Left forelimb (tissue), 1 donor: ENCODE measurements at regions not wholly inside any gene's neighbourhood (a gene's known extent, or its start where the extent isn't known, plus 50 kb on each side); places are given as distances from the start of the nearest gene placed in this dataset.
A peak's percentile ranks its signal among the peaks of the same experiment; 100 is the strongest.
"Not testable (repeated sequence)": the region's sequence is repeated elsewhere in the genome, so short reads cannot be mapped to it uniquely, and the experiment has no call there.

Experiments used
- DNase-seq: peaks from one replicate; pipeline ENCODE4 v3.0.0-alpha.2; 2018; ENCODE audit warnings: low spot score

DNA sequence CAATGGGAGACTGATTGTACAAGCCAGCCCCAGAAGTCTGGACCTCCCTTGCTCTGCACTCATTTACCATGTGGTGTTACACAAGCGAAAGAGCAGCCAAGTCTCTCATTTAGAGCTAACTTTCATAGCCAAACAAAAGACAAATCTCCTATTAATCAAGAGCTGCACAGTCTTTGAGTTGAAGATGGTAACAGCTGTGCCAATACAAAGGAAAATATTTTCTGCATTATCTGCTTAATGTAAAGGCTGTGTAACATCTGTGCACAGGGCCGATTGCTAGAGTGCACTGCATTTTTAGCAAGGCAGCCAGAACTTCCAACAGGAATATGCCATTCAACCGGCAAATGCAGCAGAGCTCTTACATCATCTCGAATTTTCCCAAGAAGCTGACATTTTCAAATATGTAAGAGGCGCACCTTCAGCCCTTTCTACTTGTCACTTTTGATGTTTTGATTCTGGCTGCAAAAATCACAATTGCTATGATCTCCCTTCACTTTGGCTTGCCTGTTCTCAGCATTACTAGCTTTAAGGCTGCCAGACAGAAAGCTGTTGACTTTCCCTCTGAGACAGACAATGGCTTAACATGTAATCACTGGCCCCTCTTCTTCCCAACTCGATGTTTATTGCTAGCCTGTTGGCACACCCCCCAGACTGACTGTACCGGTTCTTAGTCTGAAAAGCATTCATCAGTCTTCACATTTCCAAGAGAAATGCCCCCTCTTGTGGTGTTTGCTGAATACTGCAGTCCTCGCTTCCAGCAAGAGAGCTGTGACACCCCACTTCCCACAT lies 96.9 kb upstream of the TANK start:
- DNase-seq: peak; percentile 78

DNA sequence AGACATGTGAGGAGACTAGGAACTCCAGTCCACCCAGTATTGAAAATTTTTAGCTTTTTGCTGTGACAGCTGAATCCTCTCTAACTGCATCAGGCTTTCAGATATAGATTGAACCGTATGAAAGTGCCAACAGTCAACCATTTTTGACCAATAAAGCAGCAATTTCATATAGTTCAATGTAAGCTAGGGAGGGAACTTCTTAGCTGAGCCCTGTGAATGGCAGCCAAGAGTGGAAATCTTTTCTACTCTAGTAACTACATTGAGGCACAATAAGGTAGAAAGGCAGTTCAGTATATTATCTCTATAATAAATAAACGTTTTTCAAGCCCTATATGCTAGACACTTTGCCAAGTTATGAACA lies 96.3 kb upstream of the TANK start:
- no peak for DNase-seq

- no peak for DNase-seq
Observed at GRCh38 chr2:161067846-161068350, 92.3 kb upstream of the TANK start.

DNA sequence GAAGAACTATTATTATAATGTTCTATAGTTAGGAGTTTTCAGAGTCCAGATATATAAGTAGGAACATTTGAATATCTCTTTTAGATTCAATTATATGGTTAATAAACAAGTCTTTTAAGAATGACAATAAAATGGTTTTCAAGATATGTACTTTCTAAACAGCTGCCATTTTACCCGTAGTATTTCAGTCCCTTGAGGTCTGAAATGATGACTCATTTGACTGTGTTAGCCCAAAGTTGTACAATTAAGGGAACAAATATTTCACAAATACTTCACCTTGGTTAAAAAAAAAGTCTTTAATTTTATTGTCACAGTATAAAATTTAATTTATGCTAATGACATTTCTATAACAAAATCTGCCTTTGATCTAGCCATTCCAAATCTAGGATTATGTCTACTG lies 91.6 kb upstream of the TANK start:
- DNase-seq: no peak

GRCh38 chr2:161070693-161071479 lies 89.3 kb upstream of the TANK start:
- DNase-seq: no peak

- not testable (repeated sequence) for DNase-seq
Observed at GRCh38 chr2:161072436-161072835, 87.8 kb upstream of the TANK start.

DNA sequence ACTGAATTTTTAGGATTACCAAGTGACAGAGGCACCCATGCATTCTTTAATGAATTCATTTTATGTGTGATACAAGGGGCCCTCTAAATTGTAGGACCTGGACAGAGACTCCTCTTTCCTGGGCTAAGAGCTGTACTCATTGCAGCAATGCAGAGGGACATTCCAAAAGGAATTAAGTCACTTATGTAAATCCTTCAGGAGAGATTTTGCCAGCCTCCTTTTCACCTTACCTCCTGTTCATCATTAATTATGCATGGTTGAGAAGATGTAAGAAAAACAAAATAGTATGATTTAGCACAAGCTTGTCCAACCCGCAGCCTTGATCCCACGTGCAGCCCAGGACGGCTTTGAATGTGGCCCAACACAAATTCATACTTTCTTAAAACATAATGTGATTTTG lies 84.5 kb upstream of the TANK start:
- no peak for DNase-seq

- no peak for DNase-seq
Observed at GRCh38 chr2:161076936-161077335, 83.3 kb upstream of the TANK start.

- DNase-seq: no peak
Observed at GRCh38 chr2:161077367-161078210, 82.6 kb upstream of the TANK start.

- no peak for DNase-seq
Observed at GRCh38 chr2:161078211-161078539, 82.1 kb upstream of the TANK start.

- no peak for DNase-seq
Observed at GRCh38 chr2:161085149-161085548, 75.1 kb upstream of the TANK start.

DNA sequence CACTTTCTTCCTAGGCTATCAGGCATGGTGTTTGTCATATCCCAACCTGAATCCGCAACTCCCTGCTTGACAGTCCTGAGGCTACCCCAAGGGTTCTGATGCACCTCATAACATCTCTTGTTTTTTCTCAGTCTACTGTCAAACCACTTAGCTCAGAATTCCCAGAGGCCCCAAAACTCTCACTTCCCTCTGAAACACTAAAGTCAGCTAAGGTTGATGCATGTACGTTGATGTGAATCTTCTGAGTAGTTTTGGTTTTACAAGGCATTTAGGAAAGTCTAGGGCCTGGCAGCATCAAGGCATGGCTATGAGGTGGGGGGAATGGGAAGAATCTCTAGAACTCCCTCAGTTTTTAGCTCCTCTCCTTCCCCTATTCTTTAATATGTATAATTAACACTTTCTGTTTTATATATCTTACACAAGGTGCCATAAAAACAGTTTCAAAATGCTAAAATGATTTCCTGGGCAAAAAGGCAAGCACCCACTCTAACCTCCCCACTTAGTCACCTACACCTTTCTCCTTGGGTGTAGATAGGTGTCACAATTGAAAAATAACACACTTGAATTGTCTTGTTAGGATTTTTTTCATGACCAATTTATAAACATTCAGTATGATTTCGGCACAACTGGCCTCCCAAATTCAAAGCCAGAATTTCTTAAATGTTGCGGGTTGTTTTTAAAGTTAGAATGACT lies 71.4 kb upstream of the TANK start:
- DNase-seq: no peak

GRCh38 chr2:161090411-161090810 lies 69.8 kb upstream of the TANK start:
- no peak for DNase-seq

DNA sequence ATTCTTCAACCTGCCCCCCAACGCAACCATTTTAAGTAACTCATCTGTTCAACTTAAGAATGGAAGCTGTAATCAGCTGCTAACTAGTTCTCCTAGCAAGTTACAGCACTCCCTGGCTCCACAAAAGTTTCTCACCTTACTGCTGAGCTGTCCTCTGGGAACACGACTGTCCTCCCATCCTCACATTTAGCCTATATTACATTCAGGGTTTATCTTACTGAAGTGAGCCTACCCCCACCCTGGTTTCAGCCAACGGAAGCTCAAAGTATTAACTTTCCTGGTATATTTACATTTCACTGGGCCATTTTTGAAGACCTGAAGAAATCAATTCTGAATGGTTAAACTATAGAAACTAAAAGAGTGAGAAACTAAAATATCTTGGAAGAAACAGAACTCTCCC lies 64.9 kb upstream of the TANK start:
- no peak for DNase-seq

- DNase-seq: no peak
Observed at GRCh38 chr2:161096336-161096735, 63.9 kb upstream of the TANK start.

DNA sequence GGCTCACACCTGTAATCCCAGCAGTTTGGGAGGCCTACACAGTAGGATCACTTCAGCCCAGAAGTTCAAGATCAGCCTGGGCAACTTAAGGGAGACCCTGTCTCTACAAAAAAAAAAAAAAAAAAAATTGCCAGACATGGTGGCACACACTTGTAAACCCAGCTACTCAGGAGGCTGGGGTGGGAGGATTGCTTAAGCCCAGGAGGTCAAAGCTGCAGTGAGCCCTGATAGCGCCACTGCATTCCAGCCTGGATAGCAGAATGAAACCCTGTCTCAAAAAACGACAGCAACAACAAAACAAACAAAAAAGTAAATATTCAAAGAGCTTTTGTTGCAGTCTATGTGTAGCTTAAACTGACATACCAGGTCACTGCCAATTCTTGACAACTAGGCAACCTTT lies 63.1 kb upstream of the TANK start:
- no peak for DNase-seq

DNA sequence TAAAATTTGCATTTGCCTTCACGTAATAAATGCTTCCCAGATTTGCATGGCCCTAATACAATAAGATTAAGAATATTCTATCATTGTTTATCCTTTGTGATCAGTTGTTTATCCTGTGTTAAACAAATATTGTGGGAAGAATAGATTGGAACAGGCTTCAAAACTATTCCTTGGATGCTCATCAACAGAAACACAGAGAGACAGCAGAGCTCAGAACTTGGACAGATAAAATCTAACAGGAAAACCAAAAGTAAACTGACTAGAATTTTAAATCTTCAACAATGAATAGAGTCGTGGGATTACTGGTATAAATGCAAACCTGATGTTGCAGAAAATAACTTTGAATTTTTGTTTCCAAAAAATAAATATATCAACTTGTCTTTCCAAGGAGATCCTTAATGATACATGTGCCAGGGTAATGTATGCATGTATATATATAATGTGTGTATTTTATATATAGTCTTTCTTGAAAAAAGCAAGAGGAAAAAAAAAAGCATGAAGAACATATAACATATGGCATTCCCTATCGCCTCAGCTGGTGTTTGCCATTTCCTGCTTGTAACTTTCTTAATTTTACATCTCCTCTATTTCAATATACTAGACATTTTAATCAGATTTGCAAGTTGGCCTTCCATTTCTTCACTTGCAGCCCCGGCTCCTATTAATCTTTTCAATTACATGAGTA lies 59.9 kb upstream of the TANK start:
- DNase-seq: no peak

DNA sequence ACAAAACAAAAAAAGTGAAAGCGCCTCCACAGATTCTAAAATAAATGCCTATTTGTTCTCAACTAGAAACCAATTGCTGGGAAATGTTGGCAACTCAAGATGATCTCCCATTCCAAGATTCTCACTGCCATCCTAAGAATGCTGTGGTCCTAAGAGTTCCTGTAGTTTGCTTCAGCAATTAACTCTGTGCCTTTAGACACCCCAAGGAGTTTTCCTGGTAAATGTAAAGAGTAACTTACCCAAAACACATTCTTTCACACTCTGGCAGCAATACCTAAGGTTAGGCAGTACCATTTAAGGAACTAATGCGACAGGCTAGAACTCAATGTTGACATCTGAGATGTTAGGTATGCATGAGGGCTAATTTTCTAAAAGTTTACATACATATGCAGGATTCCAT lies 58.8 kb upstream of the TANK start:
- no peak for DNase-seq

DNA sequence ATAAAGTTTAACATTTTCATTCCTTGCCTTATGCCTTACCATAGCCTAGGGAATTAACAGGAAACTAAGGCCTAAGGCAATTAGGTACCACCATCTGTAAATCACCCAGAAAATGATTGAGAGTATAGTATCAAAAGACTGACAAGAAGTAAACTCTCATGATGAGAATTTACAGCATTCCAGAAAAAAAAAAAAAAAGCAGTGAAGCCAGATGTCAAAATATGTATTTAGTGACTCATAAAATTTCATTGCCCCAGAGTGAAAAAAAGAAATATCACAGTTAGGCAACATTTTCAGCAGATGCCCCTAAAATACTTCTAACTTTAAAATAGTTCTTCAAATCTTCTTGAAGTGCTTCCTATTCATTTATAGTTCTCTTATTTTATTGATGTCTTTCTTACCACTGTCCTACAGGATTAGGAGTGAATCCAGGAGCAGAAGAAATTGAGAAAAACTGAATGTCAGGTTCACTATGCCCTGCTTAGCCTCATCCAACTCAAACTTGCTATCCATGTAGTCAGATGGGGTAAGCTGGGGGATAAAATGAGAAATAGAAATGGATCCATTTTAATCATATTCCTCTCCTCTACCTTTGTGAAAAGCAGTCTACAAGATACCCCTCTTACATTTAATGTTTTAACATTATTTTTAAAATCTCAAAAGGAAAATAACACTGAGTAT lies 57.3 kb upstream of the TANK start:
- DNase-seq: no peak

- DNase-seq: no peak
Observed at GRCh38 chr2:161103451-161103831, 56.8 kb upstream of the TANK start.

- no peak for DNase-seq
Observed at GRCh38 chr2:161104054-161104553, 56.1 kb upstream of the TANK start.
